ENCODE measurements at regions not wholly inside any gene's neighbourhood (a gene's known extent, or its start where the extent isn't known, plus 50 kb on each side); places are given as distances from the start of the nearest gene placed in this dataset.
A peak's percentile ranks its signal among the peaks of the same experiment; 100 is the strongest.

- Histone ChIP-seq H2AK5ac (ENCODE audit: low read length) (peak overlapping the region; percentile 17), H4K12ac (ENCODE audit: low read depth, low read length) (no peak overlapping the region), H3K36me3 (ENCODE audit: control insufficient read depth in 1 of 2, insufficient read depth in 2 of 2, low read length in 2 of 2) (no peaks in the 10 kb centered on the region), H3K79me1 (ENCODE audit: low read length) (no peaks in the 10 kb centered on the region), H3K14ac (ENCODE audit: low read length) (peak overlapping the region; percentile 30), H2BK5ac (ENCODE audit: low read depth, low read length, poor library complexity) (no peak overlapping the region), H3K27ac (ENCODE audit: low read depth, low read length) (no peak overlapping the region), H3K4ac (ENCODE audit: low read depth, low read length) (no peak overlapping the region), H3K9me3 (ENCODE audit: insufficient read depth, low read depth, low read length) (no peaks in the 10 kb centered on the region), H2AFZ (ENCODE audit: insufficient read depth, low read length, poor library complexity) (no peak overlapping the region), H3K18ac (ENCODE audit: low read length) (no peak overlapping the region), H3K9ac (ENCODE audit: low read length) (no peak overlapping the region), H3K27me3 (ENCODE audit: insufficient read depth, low read length) (no peaks in the 10 kb centered on the region), H3K4me3 (ENCODE audit: low read depth, low read length) (no peak overlapping the region), H3K79me2 (ENCODE audit: control insufficient read depth, insufficient read depth, low read length, poor library complexity) (no peaks in the 10 kb centered on the region), H3K4me2 (ENCODE audit: low read length) (no peak overlapping the region), H2BK120ac (ENCODE audit: insufficient read depth, low read length, poor library complexity) (no peak overlapping the region), H4K91ac (ENCODE audit: low read depth, low read length) (no peak overlapping the region), H3K4me1 (ENCODE audit: control insufficient read depth in 1 of 2, insufficient read depth in 2 of 2, low read length in 2 of 2) (peaks cover 0 to 3% of the 10 kb centered on the region in 2 experiments), H2BK12ac (ENCODE audit: low read length) (no peak overlapping the region), H3K23ac (ENCODE audit: low read length) (no peak overlapping the region), H4K8ac (ENCODE audit: low read depth, low read length) (no peak overlapping the region)
- no CpG with 5 or more reads among the region's 2 CpGs for WGBS (ENCODE audit: extremely low coverage, insufficient coverage, insufficient read length)
- peak; percentile 17 to 93 for DNase-seq
Observed at GRCh38 chr3:21331321-21331720, 419.7 kb downstream of the ZNF385D start.

- no CpG with 5 or more reads among the region's 2 CpGs for WGBS (ENCODE audit: extremely low coverage, insufficient coverage, insufficient read length)
- H3K14ac ChIP-seq (ENCODE audit: low read length) = no peak overlapping the region
- no peak overlapping the region for H3K18ac ChIP-seq (ENCODE audit: low read length)
- no peak overlapping the region for H4K8ac ChIP-seq (ENCODE audit: low read depth, low read length)
- no peak overlapping the region for H4K12ac ChIP-seq (ENCODE audit: low read depth, low read length)
- H3K9me3 ChIP-seq (ENCODE audit: insufficient read depth, low read depth, low read length) = no peaks in the 10 kb centered on the region
- H2BK120ac ChIP-seq (ENCODE audit: insufficient read depth, low read length, poor library complexity) = no peak overlapping the region
- no peak overlapping the region for H2BK12ac ChIP-seq (ENCODE audit: low read length)
- peaks cover 0 to 3% of the 10 kb centered on the region in 2 experiments for H3K4me1 ChIP-seq (ENCODE audit: control insufficient read depth in 1 of 2, insufficient read depth in 2 of 2, low read length in 2 of 2)
- no peak overlapping the region for H3K9ac ChIP-seq (ENCODE audit: low read length)
- H3K79me1 ChIP-seq (ENCODE audit: low read length) = no peaks in the 10 kb centered on the region
- H3K27ac ChIP-seq (ENCODE audit: low read depth, low read length) = no peak overlapping the region
- no peak overlapping the region for H2BK5ac ChIP-seq (ENCODE audit: low read depth, low read length, poor library complexity)
- no peak overlapping the region for H3K4ac ChIP-seq (ENCODE audit: low read depth, low read length)
- H4K91ac ChIP-seq (ENCODE audit: low read depth, low read length) = no peak overlapping the region
- no peaks in the 10 kb centered on the region for H3K36me3 ChIP-seq (ENCODE audit: control insufficient read depth in 1 of 2, insufficient read depth in 2 of 2, low read length in 2 of 2)
- no peaks in the 10 kb centered on the region for H3K27me3 ChIP-seq (ENCODE audit: insufficient read depth, low read length)
- no peak overlapping the region for H2AFZ ChIP-seq (ENCODE audit: insufficient read depth, low read length, poor library complexity)
- DNase-seq = peak in 1 of 2 donors; percentile 12
- H3K79me2 ChIP-seq (ENCODE audit: control insufficient read depth, insufficient read depth, low read length, poor library complexity) = no peaks in the 10 kb centered on the region
- H2AK5ac ChIP-seq (ENCODE audit: low read length) = no peak overlapping the region
- H3K4me2 ChIP-seq (ENCODE audit: low read length) = no peak overlapping the region
- no peak overlapping the region for H3K23ac ChIP-seq (ENCODE audit: low read length)
- no peak overlapping the region for H3K4me3 ChIP-seq (ENCODE audit: low read depth, low read length)
Observed at GRCh38 chr3:21330293-21330692, 420.7 kb downstream of the ZNF385D start.

GRCh38 chr3:21328711-21329390, 422.2 kb downstream of the ZNF385D start:
- no peak overlapping the region for H3K23ac ChIP-seq (ENCODE audit: low read length)
- H3K14ac ChIP-seq (ENCODE audit: low read length) = no peak overlapping the region
- H3K79me2 ChIP-seq (ENCODE audit: control insufficient read depth, insufficient read depth, low read length, poor library complexity) = no peaks in the 10 kb centered on the region
- H4K12ac ChIP-seq (ENCODE audit: low read depth, low read length) = no peak overlapping the region
- H3K4me1 ChIP-seq (ENCODE audit: control insufficient read depth in 1 of 2, insufficient read depth in 2 of 2, low read length in 2 of 2) = peaks cover 0 to 3% of the 10 kb centered on the region in 2 experiments
- no peak overlapping the region for H3K4ac ChIP-seq (ENCODE audit: low read depth, low read length)
- H3K36me3 ChIP-seq (ENCODE audit: control insufficient read depth in 1 of 2, insufficient read depth in 2 of 2, low read length in 2 of 2) = no peaks in the 10 kb centered on the region
- no peaks in the 10 kb centered on the region for H3K79me1 ChIP-seq (ENCODE audit: low read length)
- no peak overlapping the region for H3K9ac ChIP-seq (ENCODE audit: low read length)
- no peak overlapping the region for H4K91ac ChIP-seq (ENCODE audit: low read depth, low read length)
- no peaks in the 10 kb centered on the region for H3K9me3 ChIP-seq (ENCODE audit: insufficient read depth, low read depth, low read length)
- no peak for DNase-seq
- no peak overlapping the region for H3K4me3 ChIP-seq (ENCODE audit: low read depth, low read length)
- no peak overlapping the region for H4K8ac ChIP-seq (ENCODE audit: low read depth, low read length)
- H3K27ac ChIP-seq (ENCODE audit: low read depth, low read length) = no peak overlapping the region
- H3K18ac ChIP-seq (ENCODE audit: low read length) = no peak overlapping the region
- whole genome bisulfite sequencing (ENCODE audit: extremely low coverage, insufficient coverage, insufficient read length) = no CpG with 5 or more reads among the region's 11 CpGs
- no peak overlapping the region for H2BK120ac ChIP-seq (ENCODE audit: insufficient read depth, low read length, poor library complexity)
- no peak overlapping the region for H2AK5ac ChIP-seq (ENCODE audit: low read length)
- H2BK12ac ChIP-seq (ENCODE audit: low read length) = no peak overlapping the region
- H2BK5ac ChIP-seq (ENCODE audit: low read depth, low read length, poor library complexity) = no peak overlapping the region
- H3K27me3 ChIP-seq (ENCODE audit: insufficient read depth, low read length) = no peaks in the 10 kb centered on the region
- no peak overlapping the region for H2AFZ ChIP-seq (ENCODE audit: insufficient read depth, low read length, poor library complexity)
- H3K4me2 ChIP-seq (ENCODE audit: low read length) = no peak overlapping the region

- no peaks in the 10 kb centered on the region for H3K79me2 ChIP-seq (ENCODE audit: control insufficient read depth, insufficient read depth, low read length, poor library complexity)
- no peak overlapping the region for H3K9ac ChIP-seq (ENCODE audit: low read length)
- H3K79me1 ChIP-seq (ENCODE audit: low read length) = no peaks in the 10 kb centered on the region
- H3K36me3 ChIP-seq (ENCODE audit: control insufficient read depth in 1 of 2, insufficient read depth in 2 of 2, low read length in 2 of 2) = no peaks in the 10 kb centered on the region
- H4K12ac ChIP-seq (ENCODE audit: low read depth, low read length) = no peak overlapping the region
- no peak overlapping the region for H2BK12ac ChIP-seq (ENCODE audit: low read length)
- no peak overlapping the region for H2AFZ ChIP-seq (ENCODE audit: insufficient read depth, low read length, poor library complexity)
- H3K4me1 ChIP-seq (ENCODE audit: control insufficient read depth in 1 of 2, insufficient read depth in 2 of 2, low read length in 2 of 2) = peaks cover 0 to under 1% of the 10 kb centered on the region in 2 experiments
- no peak overlapping the region for H4K8ac ChIP-seq (ENCODE audit: low read depth, low read length)
- H3K4me2 ChIP-seq (ENCODE audit: low read length) = no peak overlapping the region
- H3K4me3 ChIP-seq (ENCODE audit: low read depth, low read length) = no peak overlapping the region
- H3K14ac ChIP-seq (ENCODE audit: low read length) = no peak overlapping the region
- no peak overlapping the region for H3K18ac ChIP-seq (ENCODE audit: low read length)
- WGBS (ENCODE audit: extremely low coverage, insufficient coverage, insufficient read length) = no CpG with 5 or more reads among the region's 3 CpGs
- H2BK120ac ChIP-seq (ENCODE audit: insufficient read depth, low read length, poor library complexity) = no peak overlapping the region
- no peak overlapping the region for H2BK5ac ChIP-seq (ENCODE audit: low read depth, low read length, poor library complexity)
- no peaks in the 10 kb centered on the region for H3K27me3 ChIP-seq (ENCODE audit: insufficient read depth, low read length)
- no peak overlapping the region for H2AK5ac ChIP-seq (ENCODE audit: low read length)
- DNase-seq = peak in 1 of 2 donors; percentile 32
- H3K23ac ChIP-seq (ENCODE audit: low read length) = no peak overlapping the region
- no peak overlapping the region for H3K4ac ChIP-seq (ENCODE audit: low read depth, low read length)
- peak overlapping the region; percentile 14 for H4K91ac ChIP-seq (ENCODE audit: low read depth, low read length)
- no peak overlapping the region for H3K27ac ChIP-seq (ENCODE audit: low read depth, low read length)
- no peaks in the 10 kb centered on the region for H3K9me3 ChIP-seq (ENCODE audit: insufficient read depth, low read depth, low read length)
Observed at GRCh38 chr3:21326704-21327475, 424.1 kb downstream of the ZNF385D start.

All from trophoblast cell (in vitro differentiated cells and primary cell).